DND-41 (cell line): ENCODE measurements at regions not wholly inside any gene's neighbourhood (a gene's known extent, or its start where the extent isn't known, plus 50 kb on each side); places are given as distances from the start of the nearest gene placed in this dataset.

Experiments used
- CTCF ChIP-seq: IDR thresholded peaks from 2 replicates; pipeline ENCODE4 v1.5.1; 2012; ENCODE audit warnings: borderline replicate concordance, low read length, moderate library complexity, mild to moderate bottlenecking; ENCODE audit not compliant: poor library complexity, severe bottlenecking; ENCODE audit errors: extremely low read depth
- EZH2 ChIP-seq: IDR thresholded peaks from 3 replicates; pipeline ENCODE4 v1.6.1; 2012; ENCODE audit warnings: borderline replicate concordance, low read depth, mild to moderate bottlenecking, moderate library complexity, low read length, inconsistent platforms; ENCODE audit not compliant: severe bottlenecking

- TF ChIP-seq CTCF, result no peak
- TF ChIP-seq EZH2, result no peak
Observed at GRCh38 chr4:62263454-62263853, 1063.3 kb downstream of the ADGRL3 start.
